ENCODE measurements at regions not wholly inside any gene's neighbourhood (a gene's known extent, or its start where the extent isn't known, plus 50 kb on each side); places are given as distances from the start of the nearest gene placed in this dataset.

DNA sequence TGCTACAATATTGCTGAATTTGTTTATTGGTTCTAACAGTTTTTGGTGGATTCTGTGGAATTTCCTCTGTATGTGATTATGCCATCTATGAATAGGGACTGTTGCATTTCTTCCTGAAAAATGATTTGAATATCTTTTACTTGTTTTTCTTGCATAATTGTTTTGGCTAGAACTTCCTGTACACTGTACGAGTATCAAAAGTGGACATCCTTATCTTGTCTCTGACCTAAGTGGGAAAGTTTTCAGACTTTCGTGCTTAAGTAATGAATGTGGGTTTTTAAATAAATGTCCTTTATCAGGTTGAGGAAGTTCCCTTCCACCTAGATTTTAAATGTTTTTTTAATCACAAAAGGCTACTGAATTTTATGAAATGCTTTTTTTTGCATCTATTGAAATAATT, 203.8 kb upstream of the ATP10A start:
- TF ChIP-seq, protein P1, sequence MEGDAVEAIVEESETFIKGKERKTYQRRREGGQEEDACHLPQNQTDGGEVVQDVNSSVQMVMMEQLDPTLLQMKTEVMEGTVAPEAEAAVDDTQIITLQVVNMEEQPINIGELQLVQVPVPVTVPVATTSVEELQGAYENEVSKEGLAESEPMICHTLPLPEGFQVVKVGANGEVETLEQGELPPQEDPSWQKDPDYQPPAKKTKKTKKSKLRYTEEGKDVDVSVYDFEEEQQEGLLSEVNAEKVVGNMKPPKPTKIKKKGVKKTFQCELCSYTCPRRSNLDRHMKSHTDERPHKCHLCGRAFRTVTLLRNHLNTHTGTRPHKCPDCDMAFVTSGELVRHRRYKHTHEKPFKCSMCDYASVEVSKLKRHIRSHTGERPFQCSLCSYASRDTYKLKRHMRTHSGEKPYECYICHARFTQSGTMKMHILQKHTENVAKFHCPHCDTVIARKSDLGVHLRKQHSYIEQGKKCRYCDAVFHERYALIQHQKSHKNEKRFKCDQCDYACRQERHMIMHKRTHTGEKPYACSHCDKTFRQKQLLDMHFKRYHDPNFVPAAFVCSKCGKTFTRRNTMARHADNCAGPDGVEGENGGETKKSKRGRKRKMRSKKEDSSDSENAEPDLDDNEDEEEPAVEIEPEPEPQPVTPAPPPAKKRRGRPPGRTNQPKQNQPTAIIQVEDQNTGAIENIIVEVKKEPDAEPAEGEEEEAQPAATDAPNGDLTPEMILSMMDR (IDR thresholded peaks at IDR 0.05) = no peak
- no peak for TF ChIP-seq POLR2A (IDR thresholded peaks at IDR 0.05)
